ENCODE measurements at regions not wholly inside any gene's neighbourhood (a gene's known extent, or its start where the extent isn't known, plus 50 kb on each side); places are given as distances from the start of the nearest gene placed in this dataset.

GRCh38 chrX:38992441-38993096, 191.3 kb downstream of the MID1IP1 start:
- Mint-ChIP-seq H3K4me1 (no peaks in the 10 kb centered on the region), H3K27me3 (ENCODE audit: low read depth in 3 of 3) (peaks cover 0 to 9% (median 2%) of the 10 kb centered on the region in 3 donors), H3K9me3 (no peaks in the 10 kb centered on the region), H3K36me3 (no peaks in the 10 kb centered on the region), H3K27ac (no peak overlapping the region), H3K4me3 (no peak overlapping the region)
- no peak for DNase-seq

DNA sequence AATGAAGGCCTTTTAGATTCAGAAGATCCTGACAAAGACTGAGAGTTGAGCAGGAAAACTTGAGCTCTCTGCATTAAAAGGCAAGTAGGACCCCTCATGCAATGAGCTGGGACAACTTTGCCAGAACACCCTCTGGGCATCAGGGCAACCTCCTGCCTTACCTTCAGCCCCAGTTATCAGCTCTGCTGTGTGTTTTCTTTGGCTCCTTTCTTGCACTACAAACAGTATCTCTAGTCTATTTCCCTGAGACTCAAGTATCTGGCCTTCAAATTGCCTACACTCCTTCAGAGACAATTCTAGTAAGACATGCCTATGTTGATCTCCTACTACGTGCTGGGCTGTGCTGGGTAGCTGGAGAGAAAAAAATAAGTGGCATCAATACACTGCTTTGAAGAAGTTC, 192.2 kb downstream of the MID1IP1 start:
- H3K27ac Mint-ChIP-seq = no peak overlapping the region
- no peaks in the 10 kb centered on the region for H3K36me3 Mint-ChIP-seq
- H3K27me3 Mint-ChIP-seq (ENCODE audit: low read depth in 3 of 3) = peaks cover 0 to 9% (median 2%) of the 10 kb centered on the region in 3 donors
- no peak overlapping the region for H3K4me3 Mint-ChIP-seq
- H3K9me3 Mint-ChIP-seq = no peaks in the 10 kb centered on the region
- no peak for DNase-seq
- no peaks in the 10 kb centered on the region for H3K4me1 Mint-ChIP-seq

DNA sequence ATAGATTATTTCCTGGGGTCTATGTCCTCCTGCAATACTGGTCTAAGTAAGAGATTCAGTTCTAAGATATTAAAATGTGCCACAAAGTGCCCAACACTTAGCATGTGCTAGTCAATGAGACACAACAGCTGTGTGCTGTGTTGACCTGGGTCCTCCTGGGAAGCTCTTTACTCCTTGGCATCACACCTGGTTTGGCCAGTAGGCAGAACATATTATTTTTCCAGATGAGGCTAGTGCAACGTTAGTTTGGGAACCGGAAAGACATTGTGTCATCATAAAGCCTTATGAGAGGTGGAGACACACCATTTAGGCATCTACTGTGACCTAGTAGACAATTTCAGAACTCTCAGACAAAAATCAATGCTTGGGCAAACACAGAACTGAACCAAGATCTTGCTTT, 197.8 kb downstream of the MID1IP1 start:
- no peaks in the 10 kb centered on the region for H3K4me1 Mint-ChIP-seq
- H3K27ac Mint-ChIP-seq = no peak overlapping the region
- no peak overlapping the region for H3K4me3 Mint-ChIP-seq
- no peak for DNase-seq
- peaks cover 0 to 3% (median 0%) of the 10 kb centered on the region in 3 donors for H3K36me3 Mint-ChIP-seq
- peaks cover 0 to 5% (median 2%) of the 10 kb centered on the region in 3 donors for H3K27me3 Mint-ChIP-seq (ENCODE audit: low read depth in 3 of 3)
- H3K9me3 Mint-ChIP-seq = no peaks in the 10 kb centered on the region

DNA sequence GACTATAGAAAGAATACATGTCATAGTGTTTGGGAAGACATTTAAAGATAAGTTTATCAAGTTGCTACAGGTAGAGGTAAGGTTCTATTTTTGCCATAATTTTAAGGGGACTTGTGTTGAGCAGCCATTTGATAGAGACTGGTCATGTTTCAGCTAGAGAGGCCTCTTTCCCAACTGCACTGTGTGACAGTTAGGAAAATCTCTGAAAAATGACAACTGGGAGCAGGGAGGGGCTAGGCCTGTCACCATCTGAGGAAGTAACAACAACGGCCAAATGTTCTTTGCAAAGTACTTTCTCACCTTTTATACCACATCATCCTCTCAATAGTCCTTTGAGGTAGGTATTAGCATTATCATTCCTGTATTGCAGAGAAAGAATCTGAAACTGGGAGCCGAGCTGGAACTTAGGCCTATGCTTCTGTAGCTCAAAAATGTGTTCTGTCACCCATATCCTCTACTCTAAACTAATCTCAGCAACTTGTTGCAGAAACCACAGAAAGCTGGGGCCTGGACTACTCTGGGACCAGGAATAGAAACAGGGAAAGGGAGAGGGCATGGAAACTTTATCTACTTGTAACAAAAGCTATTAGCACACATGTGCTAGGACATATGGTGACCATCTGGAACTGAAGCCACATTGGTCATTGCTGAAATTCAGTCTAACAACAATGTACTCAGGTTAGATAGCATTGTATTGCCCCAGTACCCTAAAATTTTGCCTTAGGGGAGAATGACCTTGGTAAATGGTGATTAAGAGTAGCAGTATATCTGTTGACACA, 198.9 kb downstream of the MID1IP1 start:
- peaks cover 0 to 5% (median 2%) of the 10 kb centered on the region in 3 donors for H3K27me3 Mint-ChIP-seq (ENCODE audit: low read depth in 3 of 3)
- no peaks in the 10 kb centered on the region for H3K4me1 Mint-ChIP-seq
- no peak overlapping the region for H3K4me3 Mint-ChIP-seq
- peaks cover 0 to 3% (median 0%) of the 10 kb centered on the region in 3 donors for H3K36me3 Mint-ChIP-seq
- H3K9me3 Mint-ChIP-seq = no peaks in the 10 kb centered on the region
- DNase-seq = no peak
- H3K27ac Mint-ChIP-seq = no peak overlapping the region

- no peak for DNase-seq
Measured at GRCh38 chrX:39000802-39001201, 199.5 kb downstream of the MID1IP1 start.

DNA sequence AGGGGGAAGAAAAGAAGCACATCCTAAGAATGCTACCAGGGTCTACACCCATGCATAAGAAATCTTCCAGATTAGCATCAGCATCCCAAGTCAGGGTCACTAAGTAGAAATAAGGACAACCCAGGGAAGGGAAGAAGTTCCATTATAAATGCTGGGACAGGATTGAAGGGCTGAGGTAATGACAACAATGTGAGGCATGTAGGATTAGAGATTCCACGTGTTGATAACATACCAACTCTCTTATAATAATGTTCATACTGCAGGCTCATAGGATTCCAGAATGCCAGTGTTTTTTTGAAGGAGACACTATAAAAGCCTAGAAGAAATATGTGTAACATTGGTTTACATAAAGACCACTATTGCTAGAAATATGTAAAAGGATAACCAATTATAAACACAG, 201.2 kb downstream of the MID1IP1 start:
- DNase-seq = no peak
- H3K4me1 Mint-ChIP-seq = no peaks in the 10 kb centered on the region
- H3K9me3 Mint-ChIP-seq = no peaks in the 10 kb centered on the region
- no peak overlapping the region for H3K27ac Mint-ChIP-seq
- no peak overlapping the region for H3K4me3 Mint-ChIP-seq
- H3K27me3 Mint-ChIP-seq (ENCODE audit: low read depth in 3 of 3) = peaks cover 0 to 3% (median 2%) of the 10 kb centered on the region in 3 donors
- H3K36me3 Mint-ChIP-seq = peaks cover 0 to 3% (median 0%) of the 10 kb centered on the region in 3 donors

More at GRCh38 chrX:39000802-39001201, 199.5 kb downstream of the MID1IP1 start:
- H3K4me1 Mint-ChIP-seq = no peaks in the 10 kb centered on the region
- peaks cover 0 to 3% (median 0%) of the 10 kb centered on the region in 3 donors for H3K36me3 Mint-ChIP-seq
- no peak overlapping the region for H3K4me3 Mint-ChIP-seq
- H3K9me3 Mint-ChIP-seq = no peaks in the 10 kb centered on the region
- H3K27me3 Mint-ChIP-seq (ENCODE audit: low read depth in 3 of 3) = peaks cover 0 to 3% (median 2%) of the 10 kb centered on the region in 3 donors
- H3K27ac Mint-ChIP-seq = no peak overlapping the region

DNA sequence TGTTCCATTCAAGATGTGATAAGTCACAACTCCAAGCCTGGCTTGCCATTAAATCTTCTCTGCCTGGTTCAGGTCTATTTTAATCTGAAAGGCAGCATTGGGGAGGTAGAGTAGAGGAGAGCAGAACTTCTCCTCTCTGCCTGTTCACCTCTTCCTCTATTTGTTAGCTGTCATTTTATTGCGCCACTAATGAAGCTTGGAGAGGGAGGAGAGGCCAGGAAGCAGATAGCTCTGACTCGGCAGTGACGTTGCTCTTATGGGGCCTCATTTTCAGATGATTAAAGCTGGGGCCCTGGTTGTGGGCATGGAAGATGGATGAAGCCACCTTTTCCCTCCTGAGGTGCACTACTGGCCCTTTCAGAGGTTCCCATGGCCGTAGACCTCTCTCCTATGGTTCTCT, 207.3 kb downstream of the MID1IP1 start:
- peaks cover 0 to 2% (median 0%) of the 10 kb centered on the region in 3 donors for H3K36me3 Mint-ChIP-seq

DNA sequence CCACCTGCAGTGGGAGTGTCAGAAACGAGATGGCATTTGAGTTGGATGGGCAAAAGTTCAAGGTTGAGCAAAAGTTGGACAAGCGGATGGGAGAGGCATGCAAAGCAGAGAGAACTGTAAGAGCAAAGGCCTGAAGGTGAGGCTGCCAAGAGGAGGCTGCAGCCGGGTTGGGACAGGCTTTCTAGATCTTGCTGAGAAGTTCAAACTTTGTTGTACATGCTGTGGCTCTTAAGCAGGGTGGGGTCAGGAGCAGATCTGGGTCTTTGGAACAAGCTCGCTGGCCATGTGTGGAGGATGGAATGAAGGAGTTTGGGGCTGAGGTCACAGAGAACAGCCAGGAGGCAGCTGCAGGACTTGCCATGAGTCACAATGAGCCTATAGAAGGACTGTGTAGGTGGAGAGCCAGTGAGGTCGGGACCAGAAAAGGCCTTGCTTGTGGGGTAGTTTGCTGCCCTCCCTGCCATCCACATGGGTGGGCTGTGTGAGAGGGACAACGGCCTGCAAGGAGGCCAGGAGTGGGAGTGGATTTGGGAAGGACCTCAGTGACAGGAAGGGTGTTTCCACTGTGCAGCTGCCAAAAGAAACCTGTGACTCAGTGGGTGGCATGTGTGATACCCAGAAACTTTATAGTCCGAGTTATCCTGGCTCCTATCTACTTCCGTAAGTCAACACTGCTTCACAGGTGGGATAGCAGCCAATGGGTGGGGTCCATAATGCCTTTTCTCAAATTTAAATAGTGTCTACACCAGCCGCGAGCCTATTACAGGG, 210.4 kb downstream of the MID1IP1 start:
- Mint-ChIP-seq H3K36me3 (no peaks in the 10 kb centered on the region), H3K27ac (no peak overlapping the region), H3K4me3 (no peak overlapping the region), H3K9me3 (no peaks in the 10 kb centered on the region), H3K27me3 (ENCODE audit: low read depth in 3 of 3) (peaks cover 0 to 9% (median 5%) of the 10 kb centered on the region in 3 donors), H3K4me1 (no peaks in the 10 kb centered on the region)
- no peak for DNase-seq

More for the DNA sequence above, 207.3 kb downstream of the MID1IP1 start:
- no peak for DNase-seq
- H3K9me3 Mint-ChIP-seq = no peaks in the 10 kb centered on the region
- H3K4me1 Mint-ChIP-seq = no peaks in the 10 kb centered on the region
- H3K4me3 Mint-ChIP-seq = no peak overlapping the region
- H3K27ac Mint-ChIP-seq = no peak overlapping the region
- peaks cover 0 to 5% (median 2%) of the 10 kb centered on the region in 3 donors for H3K27me3 Mint-ChIP-seq (ENCODE audit: low read depth in 3 of 3)

- DNase-seq = no peak
- Mint-ChIP-seq H3K36me3 (no peaks in the 10 kb centered on the region), H3K4me3 (no peak overlapping the region), H3K4me1 (no peaks in the 10 kb centered on the region), H3K27me3 (ENCODE audit: low read depth in 3 of 3) (peaks cover 3 to 9% (median 6%) of the 10 kb centered on the region in 3 donors), H3K27ac (no peak overlapping the region), H3K9me3 (no peaks in the 10 kb centered on the region)
Measured at GRCh38 chrX:39012621-39013111, 211.4 kb downstream of the MID1IP1 start.

GRCh38 chrX:39016556-39016955, 215.3 kb downstream of the MID1IP1 start:
- no peak for DNase-seq
- Mint-ChIP-seq H3K4me1 (no peaks in the 10 kb centered on the region), H3K4me3 (no peak overlapping the region), H3K27ac (no peak overlapping the region), H3K36me3 (no peaks in the 10 kb centered on the region), H3K9me3 (no peaks in the 10 kb centered on the region), H3K27me3 (ENCODE audit: low read depth in 3 of 3) (peaks cover 4 to 8% (median 7%) of the 10 kb centered on the region in 3 donors)

GRCh38 chrX:39017077-39017476, 215.8 kb downstream of the MID1IP1 start:
- Mint-ChIP-seq H3K4me3 (no peak overlapping the region), H3K4me1 (no peaks in the 10 kb centered on the region), H3K27me3 (ENCODE audit: low read depth in 3 of 3) (peaks cover 4 to 8% (median 7%) of the 10 kb centered on the region in 3 donors), H3K36me3 (no peaks in the 10 kb centered on the region), H3K27ac (no peak overlapping the region), H3K9me3 (no peaks in the 10 kb centered on the region)
- no peak for DNase-seq

DNA sequence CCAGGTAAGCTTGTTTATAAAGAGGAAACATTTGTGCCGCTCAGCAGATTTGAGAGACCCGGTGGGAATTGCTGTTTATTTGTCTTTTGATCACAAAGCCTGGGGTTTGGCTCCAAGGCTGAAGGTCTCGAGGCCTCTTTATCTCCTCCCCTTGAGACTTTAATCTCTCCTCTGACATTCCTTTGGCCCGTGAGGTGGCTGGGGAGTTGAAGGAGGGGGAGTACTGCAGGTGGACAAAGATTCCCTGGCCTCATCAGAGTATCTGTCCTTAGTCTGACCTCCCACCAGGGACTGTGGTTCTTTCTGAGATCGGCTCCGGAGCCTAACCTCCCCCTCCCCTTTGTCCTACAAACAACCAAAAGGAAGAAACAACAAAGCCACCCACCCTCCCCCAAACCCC, 216.5 kb downstream of the MID1IP1 start:
- H3K4me1 Mint-ChIP-seq = no peaks in the 10 kb centered on the region
- H3K9me3 Mint-ChIP-seq = no peaks in the 10 kb centered on the region
- peaks cover 4 to 8% (median 7%) of the 10 kb centered on the region in 3 donors for H3K27me3 Mint-ChIP-seq (ENCODE audit: low read depth in 3 of 3)
- no peak overlapping the region for H3K27ac Mint-ChIP-seq
- no peak overlapping the region for H3K4me3 Mint-ChIP-seq
- no peak for DNase-seq
- no peaks in the 10 kb centered on the region for H3K36me3 Mint-ChIP-seq

- Mint-ChIP-seq H3K4me1 (no peaks in the 10 kb centered on the region), H3K27me3 (ENCODE audit: low read depth in 3 of 3) (peaks cover 4 to 8% (median 7%) of the 10 kb centered on the region in 3 donors), H3K4me3 (no peak overlapping the region), H3K27ac (no peak overlapping the region), H3K36me3 (no peaks in the 10 kb centered on the region), H3K9me3 (no peaks in the 10 kb centered on the region)
- DNase-seq = no peak
Measured at GRCh38 chrX:39018541-39018940, 217.3 kb downstream of the MID1IP1 start.

DNA sequence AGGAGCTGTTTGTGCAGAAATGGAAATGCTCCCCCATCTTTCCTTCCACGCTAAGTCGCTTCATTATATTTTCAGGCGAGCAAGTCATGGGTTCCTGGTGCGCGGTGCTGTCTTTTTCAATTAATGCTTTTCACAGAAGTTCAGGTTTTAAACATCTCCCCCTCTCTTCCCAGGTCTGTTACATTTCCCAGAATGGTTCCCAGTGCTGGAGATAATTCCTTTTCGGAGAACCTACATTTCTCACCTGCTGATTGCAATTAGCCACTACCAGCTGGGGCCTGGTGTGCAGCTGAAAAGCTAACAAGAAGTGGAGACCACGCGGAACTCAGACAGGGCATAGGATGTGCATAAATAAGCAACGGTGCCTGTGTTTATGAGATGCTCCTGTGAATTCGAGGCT, 217.8 kb downstream of the MID1IP1 start:
- H3K9me3 Mint-ChIP-seq = no peaks in the 10 kb centered on the region
- no peak for DNase-seq
- H3K4me3 Mint-ChIP-seq = no peak overlapping the region
- no peaks in the 10 kb centered on the region for H3K36me3 Mint-ChIP-seq
- no peaks in the 10 kb centered on the region for H3K4me1 Mint-ChIP-seq
- H3K27me3 Mint-ChIP-seq (ENCODE audit: low read depth in 3 of 3) = peaks cover 4 to 8% (median 7%) of the 10 kb centered on the region in 3 donors
- no peak overlapping the region for H3K27ac Mint-ChIP-seq

Data from immature natural killer cell (primary cell).